ENCODE measurements at regions not wholly inside any gene's neighbourhood (a gene's known extent, or its start where the extent isn't known, plus 50 kb on each side); places are given as distances from the start of the nearest gene placed in this dataset.

- Histone ChIP-seq H3K27me3 (ENCODE audit: insufficient read depth, low read length) (no peaks in the 10 kb centered on the region), H3K14ac (ENCODE audit: insufficient read depth, low read length) (no peak overlapping the region), H4K91ac (ENCODE audit: insufficient read length, low read depth, low read length) (no peak overlapping the region), H3K4ac (ENCODE audit: low read depth, low read length) (no peak overlapping the region), H3T11ph (ENCODE audit: low read length) (no peak overlapping the region), H3K79me2 (ENCODE audit: insufficient read depth, low read length) (no peaks in the 10 kb centered on the region), H3K4me1 (ENCODE audit: insufficient read depth, low read length) (peaks cover 3% of the 10 kb centered on the region; the same call in 1 of the 2 replicates), H3K27ac (ENCODE audit: insufficient read length, low read depth, low read length) (no peak overlapping the region), H3K56ac (ENCODE audit: insufficient read length, low read depth, low read length) (no peak overlapping the region), H2AFZ (ENCODE audit: low read length) (no peak overlapping the region), H3K23ac (ENCODE audit: insufficient read length, low read depth, low read length) (no peak overlapping the region), H2BK12ac (ENCODE audit: insufficient read length, low read depth, low read length) (no peak overlapping the region), H3K79me1 (ENCODE audit: insufficient read depth, low read depth, low read length, poor library complexity, severe bottlenecking) (no peaks in the 10 kb centered on the region), H2BK20ac (ENCODE audit: low read depth, low read length, poor library complexity, severe bottlenecking) (no peak overlapping the region), H2AK5ac (ENCODE audit: insufficient read length, low read length) (no peak overlapping the region), H4K20me1 (ENCODE audit: control insufficient read depth, insufficient read depth, insufficient read length) (no peaks in the 10 kb centered on the region), H4K8ac (replicated peaks; ENCODE audit: insufficient read length, low read depth, low read length) (no peak overlapping the region), H4K5ac (ENCODE audit: insufficient read length, low read depth, low read length) (no peak overlapping the region), H3K9me3 (ENCODE audit: control insufficient read depth, low read depth, low read length) (no peaks in the 10 kb centered on the region), H2BK5ac (ENCODE audit: insufficient read length, low read length) (no peak overlapping the region), H2BK15ac (ENCODE audit: low read depth, low read length) (no peak overlapping the region), H3K18ac (ENCODE audit: insufficient read length, low read depth, low read length) (no peak overlapping the region), H2BK120ac (ENCODE audit: low read depth, low read length, poor library complexity, severe bottlenecking) (no peak overlapping the region), H3K23me2 (ENCODE audit: insufficient read length, low read depth, low read length, poor library complexity, severe bottlenecking) (no peaks in the 10 kb centered on the region), H3K4me2 (ENCODE audit: insufficient read depth, insufficient read length, low read length) (no peak overlapping the region), H3K9ac (ENCODE audit: extremely low read depth, insufficient read length, low read length) (no peak overlapping the region)
- H3K4me1 Mint-ChIP-seq: peaks cover 21 to 27% of the 10 kb centered on the region in 2 experiments
- TF ChIP-seq CTCF (conservative IDR thresholded peaks at IDR 0.05): no peak
- no peak for DNase-seq
- H3K27me3 Mint-ChIP-seq (ENCODE audit: low read depth): peaks cover 5% of the 10 kb centered on the region
- no CpG with 5 or more reads among the region's 6 CpGs for WGBS (ENCODE audit: extremely low coverage, insufficient read length, low lambda C conversion rate)
- H3K4me3 Mint-ChIP-seq: no peak overlapping the region
- peaks cover 0 to 2% (median 0%) of the 10 kb centered on the region in 3 experiments; a peak in 1 of 7 replicates for H3K36me3 Mint-ChIP-seq (ENCODE audit: insufficient read depth in 1 of 3, low read depth in 3 of 3)
- H3K9me3 Mint-ChIP-seq: no peaks in the 10 kb centered on the region
- H3K27ac Mint-ChIP-seq: peak overlapping the region in 2 of 3 experiments; percentile 22 to 52; a peak in 2 of 7 replicates
Observed at GRCh38 chr13:20334309-20334708, 102.2 kb upstream of the GJB6 start.
